Erythroblast (primary cell): ENCODE measurements at regions not wholly inside any gene's neighbourhood (a gene's known extent, or its start where the extent isn't known, plus 50 kb on each side); places are given as distances from the start of the nearest gene placed in this dataset.
"Not testable (repeated sequence)": the region's sequence is repeated elsewhere in the genome, so short reads cannot be mapped to it uniquely, and the experiment has no call there.

Experiments
- GATA1 ChIP-seq: IDR thresholded peaks from 2 replicates; pipeline ENCODE4 v1.6.1; 2011; ENCODE audit warnings: low read depth, mild to moderate bottlenecking, control low read depth, low read length, moderate library complexity
- POLR2A ChIP-seq: IDR thresholded peaks from 2 replicates; pipeline ENCODE4 v1.6.1; 2011; ENCODE audit warnings: mild to moderate bottlenecking, low read length

GRCh38 chr5:52029836-52030235 is 646.6 kb downstream of the ISL1 start:
- TF ChIP-seq POLR2A, GATA1: not testable (repeated sequence)
